ENCODE measurements at regions not wholly inside any gene's neighbourhood (a gene's known extent, or its start where the extent isn't known, plus 50 kb on each side); places are given as distances from the start of the nearest gene placed in this dataset.
"Not testable (repeated sequence)": the region's sequence is repeated elsewhere in the genome, so short reads cannot be mapped to it uniquely, and the experiment has no call there.

DNA sequence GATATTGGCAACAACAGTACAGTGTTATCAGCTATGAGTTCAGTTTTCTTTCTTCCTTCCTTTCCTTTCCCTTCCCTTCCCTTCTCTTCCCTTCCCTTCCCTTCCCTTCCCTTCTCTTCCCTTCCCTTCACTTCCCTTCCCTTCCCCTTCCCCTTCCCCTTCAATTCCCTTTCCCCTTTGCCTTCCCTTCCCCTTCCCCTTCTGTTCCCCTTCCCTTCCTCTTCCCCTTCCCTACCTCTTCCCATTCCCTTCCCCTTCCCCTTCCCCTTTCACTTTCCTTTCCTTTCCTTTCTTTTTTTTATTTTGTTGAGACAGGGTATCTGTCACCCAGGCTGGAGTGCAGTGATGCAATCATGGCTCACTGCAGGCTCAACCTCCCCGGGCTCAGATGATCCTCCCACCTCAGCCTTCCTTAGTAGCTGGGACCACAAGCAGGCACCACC is 72.3 kb upstream of the CAPZB start:
- H3K36me3 Mint-ChIP-seq (ENCODE audit: low read depth): no peaks in the 10 kb centered on the region
- H3K9me3 Mint-ChIP-seq: no peaks in the 10 kb centered on the region
- intact Hi-C loops (cut with micrococcal nuclease): no loop called here
- H3K27ac Mint-ChIP-seq: no peak overlapping the region
- peaks cover 15% of the 10 kb centered on the region for H3K4me1 Mint-ChIP-seq (ENCODE audit: low read depth)
- no peak overlapping the region for H3K4me3 Mint-ChIP-seq (ENCODE audit: low read depth)
- no peak for DNase-seq (ENCODE audit: low spot score)
- peaks cover 33% of the 10 kb centered on the region for H3K27me3 Mint-ChIP-seq (ENCODE audit: low read depth)

DNA sequence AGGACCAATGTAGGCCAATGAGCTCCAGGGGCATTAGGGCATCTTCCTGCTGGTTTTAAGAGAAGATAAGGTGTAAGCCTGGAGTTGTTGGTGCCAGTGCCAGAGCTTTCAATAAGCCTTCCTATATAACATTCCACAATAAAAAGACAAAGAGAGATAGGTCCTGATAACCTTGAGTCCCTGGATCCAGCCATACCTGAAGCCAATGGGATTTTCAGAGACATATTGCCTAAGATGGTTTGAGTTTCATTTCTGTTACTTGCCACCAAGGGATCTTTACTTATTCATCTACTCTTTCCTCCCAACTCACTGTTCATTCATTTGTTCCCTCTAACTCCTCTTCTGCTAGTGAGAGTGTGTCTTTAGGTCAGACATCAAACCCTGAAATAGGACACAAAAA is 68.8 kb upstream of the CAPZB start:
- Mint-ChIP-seq H3K4me1 (ENCODE audit: low read depth) (peaks cover 11% of the 10 kb centered on the region), H3K27ac (no peak overlapping the region), H3K36me3 (ENCODE audit: low read depth) (no peaks in the 10 kb centered on the region), H3K27me3 (ENCODE audit: low read depth) (peaks cover 41% of the 10 kb centered on the region), H3K4me3 (ENCODE audit: low read depth) (no peak overlapping the region), H3K9me3 (peaks cover 14% of the 10 kb centered on the region)
- DNase-seq (ENCODE audit: low spot score): no peak
- intact Hi-C loops (cut with micrococcal nuclease): no loop called here

DNA sequence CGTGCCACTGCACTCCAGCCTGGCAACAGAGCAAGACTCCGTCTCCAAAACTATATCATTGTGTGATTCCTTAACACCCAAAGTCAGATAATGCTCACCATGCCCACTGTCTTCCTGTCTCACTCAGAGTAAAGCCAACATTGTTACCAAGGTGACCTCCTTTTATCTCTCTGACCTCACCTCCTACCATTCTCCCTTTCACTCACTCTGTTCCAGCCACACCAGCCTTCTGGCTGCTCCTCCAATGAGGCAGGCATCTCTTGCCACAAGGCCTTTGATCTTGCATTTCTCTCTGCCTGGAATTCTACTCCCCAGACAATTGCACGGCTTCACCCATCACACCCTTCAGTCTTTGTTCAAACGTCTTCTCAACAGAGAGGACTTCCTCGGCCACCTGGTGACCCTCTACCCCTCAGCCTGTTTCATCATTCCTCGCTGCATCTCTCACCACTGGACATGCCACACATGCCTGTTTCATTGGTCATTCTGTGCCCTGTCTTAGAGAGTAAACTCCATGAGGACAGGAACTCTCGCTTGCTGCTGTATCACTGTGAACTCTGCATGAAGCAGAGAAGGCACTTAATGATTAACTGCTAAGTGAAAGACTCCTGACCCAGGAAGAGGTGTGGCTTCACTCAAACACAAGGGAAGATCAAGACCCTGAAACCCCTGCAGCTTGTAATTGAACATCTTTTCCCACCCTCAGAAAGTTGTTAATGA is 67.1 kb upstream of the CAPZB start:
- peaks cover 22% of the 10 kb centered on the region for H3K9me3 Mint-ChIP-seq
- H3K4me3 Mint-ChIP-seq (ENCODE audit: low read depth): no peak overlapping the region
- DNase-seq (ENCODE audit: low spot score): no peak
- intact Hi-C loops (cut with micrococcal nuclease): no loop called here
- no peak overlapping the region for H3K27ac Mint-ChIP-seq
- H3K4me1 Mint-ChIP-seq (ENCODE audit: low read depth): peaks cover 3% of the 10 kb centered on the region
- peaks cover 2% of the 10 kb centered on the region for H3K36me3 Mint-ChIP-seq (ENCODE audit: low read depth)
- H3K27me3 Mint-ChIP-seq (ENCODE audit: low read depth): peaks cover 33% of the 10 kb centered on the region

DNA sequence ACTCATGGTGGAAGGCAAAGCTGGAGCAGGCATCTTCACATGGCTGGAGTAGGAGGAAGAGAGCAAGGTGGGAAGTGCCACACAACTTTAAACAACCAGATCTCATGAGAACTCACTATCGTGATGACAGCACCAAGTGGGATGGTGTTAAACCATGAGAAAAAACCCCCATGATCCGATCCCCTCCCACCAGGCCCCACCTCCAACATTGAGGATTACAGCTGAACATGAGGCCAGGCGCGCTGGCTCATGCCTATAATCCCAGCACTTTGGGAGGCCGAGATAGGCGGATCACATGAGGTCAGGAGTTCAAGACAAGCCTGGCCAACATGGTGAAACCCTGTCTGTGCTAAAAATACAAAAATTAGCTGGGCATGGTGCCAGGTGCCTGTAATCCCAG is 66.5 kb upstream of the CAPZB start:
- H3K4me1 Mint-ChIP-seq (ENCODE audit: low read depth); intact Hi-C loops (cut with micrococcal nuclease); H3K36me3 Mint-ChIP-seq (ENCODE audit: low read depth); H3K4me3 Mint-ChIP-seq (ENCODE audit: low read depth); DNase-seq (ENCODE audit: low spot score); H3K27ac Mint-ChIP-seq: not testable (repeated sequence)
- H3K27me3 Mint-ChIP-seq (ENCODE audit: low read depth): peaks cover 30% of the 10 kb centered on the region
- peaks cover 22% of the 10 kb centered on the region for H3K9me3 Mint-ChIP-seq

DNA sequence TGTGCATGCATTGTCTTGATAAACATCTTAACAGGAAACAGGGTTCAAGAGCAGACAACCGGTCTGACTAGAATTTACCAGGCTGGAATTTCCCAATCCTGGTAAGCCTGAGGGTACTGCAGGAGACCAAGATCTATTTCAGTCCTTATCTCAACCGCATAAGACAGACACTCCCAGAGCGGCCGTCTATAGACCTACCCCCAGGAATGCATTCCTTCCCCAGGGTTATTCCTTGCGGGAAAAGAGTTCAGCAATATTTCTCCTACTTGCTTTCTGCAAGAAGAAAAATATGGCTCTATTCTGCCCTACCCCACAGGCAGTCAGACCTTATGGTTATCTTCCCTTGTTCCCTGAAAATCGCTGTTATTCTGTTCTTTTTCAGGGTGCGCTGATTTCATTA is 65.1 kb upstream of the CAPZB start:
- H3K4me1 Mint-ChIP-seq (ENCODE audit: low read depth); H3K4me3 Mint-ChIP-seq (ENCODE audit: low read depth); H3K36me3 Mint-ChIP-seq (ENCODE audit: low read depth); intact Hi-C loops (cut with micrococcal nuclease); DNase-seq (ENCODE audit: low spot score); H3K27ac Mint-ChIP-seq: not testable (repeated sequence)
- peaks cover 36% of the 10 kb centered on the region for H3K9me3 Mint-ChIP-seq
- H3K27me3 Mint-ChIP-seq (ENCODE audit: low read depth): peaks cover 26% of the 10 kb centered on the region

DNA sequence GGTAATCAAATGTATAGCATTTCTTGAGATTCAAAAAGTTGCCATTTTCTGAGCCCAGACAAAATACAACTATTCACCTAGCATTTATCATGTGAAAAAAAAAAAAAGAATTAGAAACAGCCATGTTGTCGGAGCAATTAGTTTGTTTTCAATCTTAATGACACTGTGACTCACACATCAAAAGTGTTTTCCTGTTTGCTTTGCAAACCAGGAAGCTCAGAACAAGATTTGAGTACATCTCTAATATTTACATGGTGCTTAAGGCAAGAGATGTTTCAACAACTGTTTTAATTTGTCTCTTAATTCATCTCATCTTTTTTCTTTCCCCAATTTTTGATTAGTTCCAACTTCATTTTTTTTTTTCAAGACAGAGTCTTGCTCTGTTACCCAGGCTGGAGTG is 62.5 kb upstream of the CAPZB start:
- no peak overlapping the region for H3K4me3 Mint-ChIP-seq (ENCODE audit: low read depth)
- H3K36me3 Mint-ChIP-seq (ENCODE audit: low read depth): peaks cover 2% of the 10 kb centered on the region
- H3K4me1 Mint-ChIP-seq (ENCODE audit: low read depth): peaks cover 3% of the 10 kb centered on the region
- peaks cover 42% of the 10 kb centered on the region for H3K9me3 Mint-ChIP-seq
- DNase-seq (ENCODE audit: low spot score): no peak
- H3K27ac Mint-ChIP-seq: no peak overlapping the region
- peaks cover 17% of the 10 kb centered on the region for H3K27me3 Mint-ChIP-seq (ENCODE audit: low read depth)
- intact Hi-C loops (cut with micrococcal nuclease): no loop called here

DNA sequence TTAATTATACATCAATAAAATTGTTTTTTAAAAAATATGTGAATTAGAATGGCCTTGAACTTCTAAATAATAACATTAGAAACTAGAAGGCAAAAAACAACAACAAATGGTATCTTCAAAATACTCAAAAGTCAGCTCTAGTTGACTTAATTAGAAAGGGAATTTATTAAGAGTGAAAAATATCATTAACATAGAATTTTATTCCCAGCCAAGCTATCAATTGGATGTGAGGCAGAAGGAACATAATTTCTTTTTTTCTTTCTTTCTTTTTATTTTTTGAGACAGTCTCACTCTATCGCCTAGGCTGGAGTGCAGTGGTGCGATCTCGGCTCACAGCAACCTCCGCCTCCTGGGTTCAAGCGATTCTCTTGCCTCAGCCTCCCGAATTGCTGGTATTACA is 51.2 kb upstream of the CAPZB start:
- H3K9me3 Mint-ChIP-seq: peaks cover 6% of the 10 kb centered on the region
- H3K27me3 Mint-ChIP-seq (ENCODE audit: low read depth): no peaks in the 10 kb centered on the region
- H3K36me3 Mint-ChIP-seq (ENCODE audit: low read depth): no peaks in the 10 kb centered on the region
- no peak overlapping the region for H3K4me3 Mint-ChIP-seq (ENCODE audit: low read depth)
- no peak for DNase-seq (ENCODE audit: low spot score)
- intact Hi-C loops (cut with micrococcal nuclease): no loop called here
- H3K27ac Mint-ChIP-seq: no peak overlapping the region
- no peaks in the 10 kb centered on the region for H3K4me1 Mint-ChIP-seq (ENCODE audit: low read depth)

DNA sequence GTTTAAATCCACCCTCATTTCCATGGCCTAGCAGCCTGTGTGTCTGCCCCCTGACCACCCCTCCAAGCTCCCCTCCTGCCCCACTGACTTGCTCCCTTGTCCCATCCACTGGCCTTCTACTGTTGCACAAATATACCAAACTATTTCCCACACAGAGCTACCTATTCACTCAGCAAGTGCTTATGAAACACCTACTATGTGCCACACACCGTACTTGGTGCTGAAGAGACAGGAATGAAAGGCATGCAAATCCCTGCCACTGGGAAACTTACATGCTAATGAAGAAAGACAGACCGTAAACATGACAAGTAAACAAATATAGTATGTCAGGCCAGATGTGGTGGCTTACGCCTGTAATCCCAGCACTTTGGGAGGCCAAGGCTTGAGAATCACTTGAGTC is 49.9 kb upstream of the CAPZB start:
- no peak for DNase-seq (ENCODE audit: low spot score)
- Mint-ChIP-seq H3K4me1 (ENCODE audit: low read depth) (no peaks in the 10 kb centered on the region), H3K9me3 (peaks cover 13% of the 10 kb centered on the region), H3K27me3 (ENCODE audit: low read depth) (no peaks in the 10 kb centered on the region), H3K27ac (no peak overlapping the region), H3K4me3 (ENCODE audit: low read depth) (no peak overlapping the region), H3K36me3 (ENCODE audit: low read depth) (no peaks in the 10 kb centered on the region)
- intact Hi-C loops (cut with micrococcal nuclease): no loop called here

Data from activated T-helper 2 cell treated with anti-CD3 and anti-CD28 coated beads, Interferon-gamma antibody, Interleukin-2, Interleukin-4, amounts not matched to agents 10 μg/mL and 5 μg/mL and 100 μg/mL, durations not matched to agents 14 hours and 24 hours and 36 hours (primary cell).